H54 (cell line): ENCODE measurements at regions not wholly inside any gene's neighbourhood (a gene's known extent, or its start where the extent isn't known, plus 50 kb on each side); places are given as distances from the start of the nearest gene placed in this dataset.

Experiments
- DNase-seq: peaks from one replicate; pipeline ENCODE4 v3.0.0; 2011; ENCODE audit warnings: low spot score, mixed read lengths; ENCODE audit not compliant: insufficient read length
- FAIRE-seq: peaks from 3 replicates; lab custom pipeline; 2011; peaks lifted over from hg19 to GRCh38; lab: Jason Lieb, UNC
- POLR2A ChIP-seq: IDR thresholded peaks from 2 replicates; pipeline ENCODE4 v1.6.1; 2011; ENCODE audit warnings: low read depth, mild to moderate bottlenecking, low read length

DNA sequence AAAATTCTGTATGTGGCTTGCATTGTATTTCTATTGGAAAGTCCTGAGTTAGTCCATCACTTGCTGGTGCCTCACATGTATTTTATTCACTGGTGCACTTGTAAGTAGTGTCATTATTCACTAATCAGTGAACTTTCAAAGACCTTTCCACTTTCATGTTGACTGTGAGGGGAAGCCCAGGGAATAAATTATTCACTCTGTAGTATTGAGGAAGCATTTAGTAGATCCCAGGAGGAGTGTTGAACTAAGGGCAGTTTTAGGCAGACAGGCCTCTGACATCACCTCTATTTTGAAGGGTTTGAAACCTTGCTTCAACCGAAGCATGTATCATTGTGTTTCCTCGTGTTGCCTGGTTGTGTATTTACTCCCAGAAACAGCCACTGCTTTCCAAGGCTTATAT lies 705.4 kb upstream of the RIOK2 start:
- DNase-seq (no peak), FAIRE-seq (no peak)
- TF ChIP-seq POLR2A = no peak

DNA sequence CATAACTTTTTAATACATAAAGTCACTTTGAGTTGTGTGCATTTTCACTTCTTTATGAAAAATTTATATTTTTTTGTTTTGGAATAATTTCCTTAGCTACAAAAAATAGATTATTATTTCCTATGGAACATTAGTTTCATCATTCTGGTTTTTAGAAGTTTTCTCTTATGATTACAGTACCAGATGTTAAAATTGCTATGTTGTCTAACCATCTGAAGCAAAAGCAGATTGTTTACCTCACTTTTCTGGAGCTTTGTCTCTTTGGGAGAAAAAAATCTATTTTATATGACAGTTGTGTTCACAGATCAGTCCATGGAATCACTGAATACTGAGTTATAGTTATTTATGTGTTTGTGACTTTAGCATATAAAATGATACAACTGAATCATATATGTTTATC lies 708.9 kb upstream of the RIOK2 start:
- DNase-seq (no peak), FAIRE-seq (no peak)
- TF ChIP-seq POLR2A = no peak

DNA sequence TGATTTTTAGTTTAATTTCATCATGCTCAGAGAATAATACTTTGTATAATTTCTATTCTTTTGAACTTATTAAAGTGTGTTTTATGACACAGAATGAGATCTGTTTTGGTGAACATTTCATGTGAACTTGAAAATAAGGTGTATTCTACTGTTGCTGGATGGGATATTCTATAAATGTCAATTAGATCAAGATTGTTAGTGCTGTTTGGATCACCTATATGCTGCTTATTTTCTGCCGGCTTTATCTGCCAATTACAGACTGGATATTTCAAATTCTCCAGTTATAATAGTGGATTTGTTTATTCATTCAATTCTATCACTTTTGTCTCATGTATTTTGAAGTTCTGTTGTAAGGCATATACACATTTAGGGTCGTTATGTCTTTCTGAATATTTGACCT lies 720.7 kb upstream of the RIOK2 start:
- no peak for TF ChIP-seq POLR2A
- DNase-seq (no peak), FAIRE-seq (no peak)

DNA sequence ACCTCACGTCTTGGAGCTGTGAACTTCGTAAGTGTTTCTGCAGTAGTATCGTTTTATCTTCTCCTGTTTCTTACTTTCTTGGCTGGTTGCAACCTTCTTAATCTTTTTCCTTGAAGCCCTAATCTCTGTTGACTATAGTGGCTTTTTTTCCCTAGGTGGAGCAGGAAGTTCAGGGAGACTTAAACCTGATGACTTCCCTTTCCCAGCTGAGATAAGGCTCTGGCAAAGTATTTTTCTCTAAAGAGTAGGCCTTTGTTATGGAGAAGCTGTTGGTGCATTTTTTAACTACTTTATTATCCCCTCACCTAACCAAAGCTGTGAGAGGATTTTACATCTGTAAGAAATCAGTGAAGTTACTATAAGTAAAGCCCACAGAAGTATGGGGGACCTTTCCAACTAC lies 723.1 kb upstream of the RIOK2 start:
- DNase-seq (no peak), FAIRE-seq (no peak)
- no peak for TF ChIP-seq POLR2A

DNA sequence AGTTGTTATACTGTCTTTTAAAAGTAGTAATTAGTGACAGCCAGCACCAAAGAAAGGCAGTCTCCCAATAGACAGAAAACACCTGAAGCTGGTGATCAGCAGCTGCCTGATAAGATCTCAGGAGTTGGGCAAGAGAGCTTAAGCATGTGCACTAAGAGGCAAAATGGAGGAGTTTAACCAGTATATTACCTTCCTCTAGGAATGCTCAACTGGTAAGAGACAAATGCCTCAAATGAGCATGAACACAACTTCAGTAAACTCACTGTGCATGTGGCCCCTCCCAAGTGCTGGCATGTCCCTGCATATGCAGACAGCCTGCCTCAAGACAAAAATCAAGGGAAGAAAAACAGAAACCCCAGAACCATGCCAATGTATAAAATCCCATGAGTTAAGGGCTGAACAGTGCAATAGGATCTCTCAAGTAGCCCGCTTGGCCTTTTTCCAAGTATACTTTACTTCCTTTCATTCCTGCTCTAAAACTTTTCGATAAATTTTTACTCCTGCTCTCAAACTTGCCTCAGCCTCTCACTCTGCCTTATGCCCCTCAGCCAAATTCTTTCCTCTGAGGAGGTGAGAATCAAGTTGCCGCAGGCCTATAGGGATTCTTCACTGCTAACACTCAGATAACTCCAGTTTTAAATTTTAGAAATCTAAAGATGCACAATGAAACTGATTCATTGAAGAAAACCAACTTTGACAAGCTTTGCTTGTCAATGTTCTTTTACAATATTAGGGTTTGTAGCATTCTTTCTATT lies 724.8 kb upstream of the RIOK2 start:
- no peak for DNase-seq
- no peak for FAIRE-seq
- TF ChIP-seq POLR2A = no peak

DNA sequence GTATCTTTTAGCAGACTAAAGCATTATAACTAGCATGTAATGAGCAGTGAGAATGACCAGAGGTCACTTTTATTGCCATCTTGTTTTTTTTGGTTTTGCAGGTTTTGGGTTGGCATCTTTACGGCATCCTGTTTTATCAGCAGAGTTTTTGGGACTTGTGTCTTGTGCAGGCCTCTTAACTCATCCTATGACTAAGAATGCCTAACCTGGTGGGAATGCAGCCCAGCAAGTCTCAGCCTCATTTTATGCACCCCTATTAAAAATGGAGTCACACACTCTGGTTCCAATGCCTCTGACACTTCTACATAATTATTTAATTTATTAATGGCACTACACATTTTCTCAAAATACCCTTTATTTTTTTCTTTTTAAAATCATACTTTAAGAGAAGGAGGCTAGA lies 726.5 kb upstream of the RIOK2 start:
- FAIRE-seq (no peak), DNase-seq (no peak)
- no peak for TF ChIP-seq POLR2A

DNA sequence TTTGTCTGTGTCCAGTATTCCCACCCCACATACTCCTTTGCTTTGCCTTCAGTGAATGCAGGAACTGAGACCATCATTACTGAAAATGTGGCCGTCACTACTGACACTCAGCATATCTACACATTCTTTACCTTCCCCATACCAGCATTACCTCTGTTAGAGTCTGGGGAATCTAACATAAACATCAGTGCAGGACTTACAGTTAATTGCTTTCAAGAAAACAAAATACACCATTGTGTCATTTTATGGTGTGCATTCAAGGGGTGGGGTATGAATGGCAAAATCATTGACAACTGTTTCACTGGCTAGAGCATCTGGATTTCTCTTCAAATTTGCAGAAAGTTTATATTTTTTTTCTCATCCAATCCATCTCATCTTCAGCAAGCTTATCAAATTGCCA lies 731.4 kb upstream of the RIOK2 start:
- no peak for DNase-seq
- FAIRE-seq = no peak
- no peak for TF ChIP-seq POLR2A

DNA sequence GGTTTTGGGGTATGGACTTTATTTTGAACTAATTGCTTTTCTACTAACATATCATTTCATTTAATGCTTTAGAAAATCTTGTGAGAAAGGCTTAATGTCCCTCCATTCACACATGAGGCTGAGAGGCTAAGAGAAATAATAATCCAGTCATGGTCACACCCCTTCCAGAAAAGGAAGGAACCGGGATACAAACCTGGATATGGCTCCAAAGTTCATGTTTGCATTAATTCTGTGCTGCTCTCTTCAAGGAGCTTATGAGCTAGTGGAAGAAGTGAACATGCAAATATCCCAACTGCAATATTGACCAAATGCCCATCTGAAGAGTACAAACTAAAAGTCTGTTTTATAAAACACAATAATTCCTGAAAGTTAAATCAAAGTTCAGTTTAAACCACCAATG lies 732.1 kb upstream of the RIOK2 start:
- DNase-seq (no peak), FAIRE-seq (no peak)
- TF ChIP-seq POLR2A = no peak

DNA sequence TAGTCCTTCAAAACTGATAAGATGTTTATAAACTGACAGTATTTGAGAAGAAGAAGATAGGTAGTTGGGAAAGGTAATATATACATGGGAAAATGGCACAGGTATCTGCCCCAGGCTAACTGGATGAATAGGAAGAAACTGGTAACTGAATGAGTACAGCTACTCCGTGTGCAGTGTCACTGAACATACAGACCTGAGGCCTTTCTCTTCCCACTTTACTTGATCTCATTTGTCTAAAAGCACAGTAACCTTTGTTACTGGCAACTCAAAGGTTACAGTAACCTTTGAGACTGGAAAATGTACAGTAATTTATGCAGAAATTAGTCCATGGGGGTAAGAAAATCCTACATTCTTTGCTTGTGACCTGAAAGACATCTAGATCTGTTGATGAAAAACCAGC lies 735.0 kb upstream of the RIOK2 start:
- no peak for TF ChIP-seq POLR2A
- DNase-seq (no peak), FAIRE-seq (no peak)

DNA sequence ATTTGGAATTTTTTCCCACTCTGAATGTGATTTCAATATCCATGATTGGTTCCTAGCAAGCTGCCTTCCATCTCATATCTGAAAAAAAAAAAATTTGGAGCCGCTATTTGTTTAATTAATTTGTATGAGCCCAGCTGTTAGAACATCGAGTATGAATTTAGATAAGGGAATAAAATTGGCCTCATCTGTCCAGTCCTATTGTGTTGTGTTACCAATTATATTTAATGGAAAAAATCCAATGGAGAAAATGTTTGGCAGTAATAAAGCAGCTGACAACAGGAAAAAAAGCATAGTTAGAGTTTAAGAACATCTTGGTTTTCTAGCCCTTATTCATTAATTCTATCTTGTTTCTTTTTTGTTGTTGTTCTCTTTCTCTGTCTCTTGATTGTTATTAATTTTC lies 735.6 kb upstream of the RIOK2 start:
- FAIRE-seq (no peak), DNase-seq (no peak)
- no peak for TF ChIP-seq POLR2A

DNA sequence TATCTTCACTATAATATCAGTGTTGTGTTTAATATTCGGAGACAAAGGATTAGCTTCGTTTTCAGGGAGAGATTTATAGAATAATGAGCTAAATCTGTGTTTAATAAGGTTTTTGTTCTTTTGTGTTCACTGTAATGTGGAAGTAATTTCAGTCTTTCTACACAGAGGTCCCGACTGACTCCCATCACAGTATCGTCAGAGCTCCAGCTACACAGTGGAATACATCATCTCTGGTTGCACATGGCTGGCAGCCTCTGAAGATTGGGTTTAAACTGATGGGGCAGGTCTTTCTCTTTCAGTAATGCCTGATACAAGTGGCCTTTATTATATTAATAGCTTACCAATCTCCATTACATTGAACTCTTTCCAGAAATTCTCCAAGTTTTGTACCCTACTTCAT lies 736.7 kb upstream of the RIOK2 start:
- no peak for DNase-seq
- no peak for FAIRE-seq
- no peak for TF ChIP-seq POLR2A

DNA sequence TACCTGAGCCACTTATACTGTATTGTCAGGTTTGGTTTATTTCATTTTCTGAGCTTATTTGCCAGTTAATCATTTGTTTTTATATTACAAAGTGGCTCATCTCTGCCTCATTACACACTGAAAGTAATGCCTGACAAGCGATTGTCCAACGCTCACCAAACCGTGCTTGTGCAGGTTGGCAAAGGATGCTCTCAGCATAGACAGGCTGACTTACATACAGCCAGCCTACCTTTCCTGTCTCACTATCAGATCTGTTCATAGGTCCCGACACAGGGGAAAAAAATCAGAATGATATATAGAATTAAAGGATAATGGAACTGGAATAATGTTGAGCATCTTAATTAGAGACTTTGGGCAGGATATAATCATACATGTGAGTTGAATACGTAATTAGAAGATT lies 739.7 kb upstream of the RIOK2 start:
- FAIRE-seq = no peak
- no peak for TF ChIP-seq POLR2A

DNA sequence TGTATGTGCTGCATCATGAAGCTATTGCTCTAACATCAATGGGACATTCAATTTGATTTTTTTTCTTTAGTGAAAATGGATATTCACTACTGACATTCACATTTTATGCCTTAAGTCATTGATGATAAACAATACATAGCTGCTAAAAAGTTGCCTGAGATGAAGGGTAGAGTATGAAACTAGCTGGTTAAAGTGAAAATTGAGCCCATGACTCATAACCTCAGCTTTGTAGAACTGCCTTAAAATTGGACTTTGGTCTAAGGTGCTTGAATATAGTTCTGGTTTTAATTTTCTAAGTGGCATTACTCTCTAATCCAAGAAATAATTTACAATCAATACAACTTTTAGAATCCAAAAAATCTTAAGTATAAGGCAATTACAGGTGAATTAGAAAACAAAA lies 740.4 kb upstream of the RIOK2 start:
- FAIRE-seq (peak; percentile 43), DNase-seq (no peak)
- no peak for TF ChIP-seq POLR2A

More for the DNA sequence above, 739.7 kb upstream of the RIOK2 start:
- DNase-seq = no peak

DNA sequence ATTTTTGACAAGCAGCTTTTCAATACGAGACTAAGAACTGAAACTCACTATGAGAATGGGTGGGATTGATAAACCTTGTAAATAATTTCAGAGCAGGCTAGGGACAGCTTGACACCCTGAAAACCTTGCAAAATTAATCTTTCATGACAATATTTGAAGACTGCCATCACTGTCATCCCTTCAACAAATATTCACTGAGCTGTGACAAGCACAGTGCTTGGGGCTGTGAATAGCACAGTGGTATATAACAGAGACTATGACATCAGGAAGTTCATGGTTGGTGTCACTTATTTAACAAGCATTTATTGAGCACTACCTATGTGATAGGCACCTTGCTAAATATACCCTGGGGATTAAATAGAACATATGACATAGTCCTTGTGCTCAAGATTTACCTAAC lies 741.0 kb upstream of the RIOK2 start:
- FAIRE-seq (peak; percentile 55), DNase-seq (no peak)
- no peak for TF ChIP-seq POLR2A

DNA sequence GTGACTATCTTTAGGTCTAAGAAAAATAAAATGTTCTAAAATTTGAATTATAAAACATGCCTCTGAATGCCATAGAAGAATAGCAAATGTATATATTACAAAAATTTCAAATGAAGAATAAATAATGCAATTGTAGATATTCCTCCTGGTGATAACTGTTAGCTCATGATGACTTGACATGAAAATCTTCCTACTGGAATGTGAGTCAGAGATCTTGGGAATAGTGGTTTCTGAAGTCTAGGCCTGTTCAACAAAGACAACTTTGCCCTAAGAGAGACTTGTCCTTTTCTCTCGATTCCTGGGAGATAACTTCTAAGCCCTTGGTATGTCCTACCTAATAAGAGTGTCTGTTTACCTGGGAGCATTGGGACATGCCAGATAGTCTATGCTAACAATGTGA lies 746.3 kb upstream of the RIOK2 start:
- FAIRE-seq = no peak
- no peak for DNase-seq
- no peak for TF ChIP-seq POLR2A
